ENCODE measurements at regions not wholly inside any gene's neighbourhood (a gene's known extent, or its start where the extent isn't known, plus 50 kb on each side); places are given as distances from the start of the nearest gene placed in this dataset.

- H3K27me3 ChIP-seq (ENCODE audit: control insufficient read depth, insufficient read depth, low read length) = no peaks in the 10 kb centered on the region
- H3K4me1 ChIP-seq (ENCODE audit: control insufficient read depth, insufficient read depth, low read length) = no peaks in the 10 kb centered on the region
- no peak overlapping the region for H3K4me3 ChIP-seq (ENCODE audit: low read length)
These were observed 1621.9 kb downstream of the PCDH7 start for GRCh38 chr4:32342054-32342453.

GRCh38 chr4:32349026-32349425 is 1628.9 kb downstream of the PCDH7 start:
- H3K4me3 ChIP-seq (ENCODE audit: low read length) = no peak overlapping the region
- H3K4me2 ChIP-seq (ENCODE audit: low read length) = no peak overlapping the region
- no peaks in the 10 kb centered on the region for H3K36me3 ChIP-seq (ENCODE audit: insufficient read depth, low read length)
- H3K4me1 ChIP-seq (ENCODE audit: control insufficient read depth, insufficient read depth, low read length) = no peaks in the 10 kb centered on the region
- H3K9me3 ChIP-seq (replicated peaks; ENCODE audit: low read length) = no peaks in the 10 kb centered on the region
- no peak overlapping the region for H3K9ac ChIP-seq (ENCODE audit: low read depth, low read length)
- no peaks in the 10 kb centered on the region for H3K27me3 ChIP-seq (ENCODE audit: control insufficient read depth, insufficient read depth, low read length)

More at GRCh38 chr4:32342054-32342453, 1621.9 kb downstream of the PCDH7 start:
- H3K9ac ChIP-seq (ENCODE audit: low read depth, low read length) = no peak overlapping the region
- H3K4me2 ChIP-seq (ENCODE audit: low read length) = no peak overlapping the region
- no peaks in the 10 kb centered on the region for H3K36me3 ChIP-seq (ENCODE audit: insufficient read depth, low read length)
- no peaks in the 10 kb centered on the region for H3K9me3 ChIP-seq (replicated peaks; ENCODE audit: low read length)

DNA sequence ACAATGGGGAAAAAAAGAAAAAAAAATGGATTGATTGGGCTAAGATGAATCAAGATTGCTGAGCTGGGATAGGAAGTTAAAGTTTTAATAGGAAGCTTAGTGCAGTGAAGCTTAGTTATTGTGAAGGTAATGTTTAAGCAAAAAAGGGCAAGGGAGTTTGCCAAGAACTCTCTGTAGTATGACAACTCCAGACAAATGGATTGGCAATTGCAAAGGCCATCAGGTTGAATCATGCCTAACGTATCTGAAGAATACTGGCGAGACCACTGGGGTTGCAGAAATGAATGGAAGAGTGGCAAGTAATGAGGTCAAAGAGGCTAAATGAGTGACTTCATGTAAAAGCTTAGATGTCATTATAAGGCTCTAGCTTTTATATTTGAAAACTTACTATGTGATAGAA is 1654.0 kb downstream of the PCDH7 start:
- Histone ChIP-seq H3K27me3 (ENCODE audit: control insufficient read depth, insufficient read depth, low read length) (no peaks in the 10 kb centered on the region), H3K9ac (ENCODE audit: low read depth, low read length) (no peak overlapping the region), H3K4me2 (ENCODE audit: low read length) (no peak overlapping the region), H3K9me3 (replicated peaks; ENCODE audit: low read length) (peaks cover 3% of the 10 kb centered on the region), H3K4me1 (ENCODE audit: control insufficient read depth, insufficient read depth, low read length) (no peaks in the 10 kb centered on the region), H3K36me3 (ENCODE audit: insufficient read depth, low read length) (no peaks in the 10 kb centered on the region), H3K4me3 (ENCODE audit: low read length) (no peak overlapping the region)

DNA sequence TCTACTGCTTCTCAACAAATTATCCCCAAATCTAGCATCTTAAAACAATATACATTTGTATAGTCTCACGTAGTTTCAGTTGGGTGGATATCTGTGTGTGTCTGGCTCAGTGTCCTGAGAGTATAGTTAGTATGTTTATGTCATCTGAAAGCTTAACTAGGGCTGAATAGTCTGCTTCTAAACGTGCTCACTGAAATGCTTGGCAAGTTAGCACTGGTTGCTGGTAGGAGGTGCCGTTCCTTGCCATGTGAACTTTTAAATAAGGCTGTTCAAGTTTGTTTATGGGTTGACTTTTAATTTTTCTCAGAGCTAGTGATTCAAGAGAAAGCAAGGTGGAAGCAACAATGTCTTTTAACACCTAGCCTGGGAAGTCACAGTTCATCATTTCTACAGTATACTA is 1673.6 kb downstream of the PCDH7 start:
- H3K36me3 ChIP-seq (ENCODE audit: insufficient read depth, low read length) = no peaks in the 10 kb centered on the region
- H3K27me3 ChIP-seq (ENCODE audit: control insufficient read depth, insufficient read depth, low read length) = no peaks in the 10 kb centered on the region
- H3K4me2 ChIP-seq (ENCODE audit: low read length) = no peak overlapping the region
- no peak overlapping the region for H3K9ac ChIP-seq (ENCODE audit: low read depth, low read length)
- no peaks in the 10 kb centered on the region for H3K4me1 ChIP-seq (ENCODE audit: control insufficient read depth, insufficient read depth, low read length)
- no peaks in the 10 kb centered on the region for H3K9me3 ChIP-seq (replicated peaks; ENCODE audit: low read length)
- no peak overlapping the region for H3K4me3 ChIP-seq (ENCODE audit: low read length)

DNA sequence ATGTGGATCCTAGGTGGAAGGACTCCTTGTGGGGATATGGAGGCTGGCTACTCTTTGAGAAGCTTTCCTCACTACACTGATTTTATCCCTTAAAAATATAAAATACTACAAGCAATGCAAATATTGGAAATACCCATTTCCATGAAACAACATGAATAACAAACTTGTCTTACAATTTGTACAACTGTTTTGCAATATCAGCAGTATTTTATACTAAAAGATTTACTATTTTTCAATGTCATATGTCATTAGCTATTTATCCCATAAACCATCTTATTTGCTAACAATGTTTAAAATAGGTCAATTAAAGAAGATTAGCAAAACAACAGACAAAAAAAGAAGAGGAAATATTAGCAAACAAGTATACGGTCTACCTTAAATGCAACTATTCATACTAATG is 1674.1 kb downstream of the PCDH7 start:
- Histone ChIP-seq H3K9me3 (replicated peaks; ENCODE audit: low read length) (no peaks in the 10 kb centered on the region), H3K9ac (ENCODE audit: low read depth, low read length) (no peak overlapping the region)

DNA sequence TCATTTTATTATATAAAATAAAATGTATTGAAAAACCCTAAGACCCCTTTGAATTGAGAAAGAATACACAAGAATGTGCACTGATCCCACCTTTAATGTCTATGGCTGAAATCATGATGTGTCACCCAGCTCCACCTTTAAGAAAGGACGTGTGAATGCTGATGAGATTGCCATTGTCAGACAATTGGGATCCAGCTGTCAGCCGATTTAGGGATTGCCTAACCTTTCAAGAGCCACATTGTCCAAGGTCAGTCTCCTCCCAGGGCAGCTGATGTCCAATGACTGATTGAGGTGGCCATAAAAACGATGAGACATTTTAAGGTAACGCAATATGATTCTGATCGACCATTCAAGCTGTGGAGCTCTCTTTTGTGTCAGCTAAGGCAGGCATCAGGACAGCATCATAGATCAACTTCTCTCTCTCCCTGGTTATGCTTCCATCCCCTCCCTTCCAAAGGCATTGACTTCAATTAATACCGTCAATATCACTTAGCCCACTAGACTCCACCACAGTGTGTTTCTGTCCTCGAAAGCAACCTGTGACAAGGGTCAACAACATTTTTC is 1676.4 kb downstream of the PCDH7 start:
- Histone ChIP-seq H3K4me1 (ENCODE audit: control insufficient read depth, insufficient read depth, low read length) (no peaks in the 10 kb centered on the region), H3K9me3 (replicated peaks; ENCODE audit: low read length) (no peaks in the 10 kb centered on the region), H3K36me3 (ENCODE audit: insufficient read depth, low read length) (no peaks in the 10 kb centered on the region), H3K4me2 (ENCODE audit: low read length) (no peak overlapping the region), H3K4me3 (ENCODE audit: low read length) (no peak overlapping the region), H3K27me3 (ENCODE audit: control insufficient read depth, insufficient read depth, low read length) (no peaks in the 10 kb centered on the region), H3K9ac (ENCODE audit: low read depth, low read length) (no peak overlapping the region)

More for the DNA sequence above, 1674.1 kb downstream of the PCDH7 start:
- Histone ChIP-seq H3K36me3 (ENCODE audit: insufficient read depth, low read length) (no peaks in the 10 kb centered on the region), H3K27me3 (ENCODE audit: control insufficient read depth, insufficient read depth, low read length) (no peaks in the 10 kb centered on the region), H3K4me3 (ENCODE audit: low read length) (no peak overlapping the region), H3K4me1 (ENCODE audit: control insufficient read depth, insufficient read depth, low read length) (no peaks in the 10 kb centered on the region), H3K4me2 (ENCODE audit: low read length) (no peak overlapping the region)

GRCh38 chr4:32400870-32401269 is 1680.7 kb downstream of the PCDH7 start:
- H3K4me1 ChIP-seq (ENCODE audit: control insufficient read depth, insufficient read depth, low read length) = no peaks in the 10 kb centered on the region
- no peaks in the 10 kb centered on the region for H3K27me3 ChIP-seq (ENCODE audit: control insufficient read depth, insufficient read depth, low read length)
- no peak overlapping the region for H3K4me2 ChIP-seq (ENCODE audit: low read length)
- H3K9me3 ChIP-seq (replicated peaks; ENCODE audit: low read length) = no peaks in the 10 kb centered on the region
- H3K36me3 ChIP-seq (ENCODE audit: insufficient read depth, low read length) = no peaks in the 10 kb centered on the region
- no peak overlapping the region for H3K9ac ChIP-seq (ENCODE audit: low read depth, low read length)
- H3K4me3 ChIP-seq (ENCODE audit: low read length) = no peak overlapping the region

DNA sequence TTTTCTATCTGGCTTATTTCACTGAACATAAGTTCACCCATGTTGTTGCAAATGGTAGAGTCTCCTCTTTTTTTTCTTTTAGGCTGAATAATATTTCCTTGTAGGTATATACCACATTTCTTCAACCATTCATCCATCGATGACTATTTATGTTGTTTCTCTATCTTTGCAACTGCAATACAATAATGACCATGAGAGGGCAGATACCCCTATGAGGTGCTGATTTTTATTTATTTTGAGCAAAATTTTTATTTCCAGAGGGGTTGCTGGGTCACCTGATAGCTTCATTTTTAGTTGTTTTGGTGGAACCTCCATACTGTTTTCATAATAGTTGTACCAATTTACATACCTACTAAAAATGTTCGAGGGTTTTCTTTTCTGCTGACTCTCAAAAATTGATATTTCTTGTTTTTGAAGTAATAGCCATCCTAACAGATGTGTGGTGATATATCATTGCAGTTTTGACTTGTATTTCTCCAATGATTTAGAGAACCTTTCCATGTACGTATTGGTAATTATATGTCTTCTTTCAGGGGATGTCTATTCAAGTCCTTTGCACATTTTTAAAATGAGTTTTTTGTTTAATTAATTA is 1697.0 kb downstream of the PCDH7 start:
- Histone ChIP-seq H3K4me3 (ENCODE audit: low read length) (no peak overlapping the region), H3K27me3 (ENCODE audit: control insufficient read depth, insufficient read depth, low read length) (no peaks in the 10 kb centered on the region), H3K36me3 (ENCODE audit: insufficient read depth, low read length) (no peaks in the 10 kb centered on the region), H3K4me2 (ENCODE audit: low read length) (no peak overlapping the region), H3K9me3 (replicated peaks; ENCODE audit: low read length) (no peaks in the 10 kb centered on the region), H3K4me1 (ENCODE audit: control insufficient read depth, insufficient read depth, low read length) (no peaks in the 10 kb centered on the region), H3K9ac (ENCODE audit: low read depth, low read length) (no peak overlapping the region)

DNA sequence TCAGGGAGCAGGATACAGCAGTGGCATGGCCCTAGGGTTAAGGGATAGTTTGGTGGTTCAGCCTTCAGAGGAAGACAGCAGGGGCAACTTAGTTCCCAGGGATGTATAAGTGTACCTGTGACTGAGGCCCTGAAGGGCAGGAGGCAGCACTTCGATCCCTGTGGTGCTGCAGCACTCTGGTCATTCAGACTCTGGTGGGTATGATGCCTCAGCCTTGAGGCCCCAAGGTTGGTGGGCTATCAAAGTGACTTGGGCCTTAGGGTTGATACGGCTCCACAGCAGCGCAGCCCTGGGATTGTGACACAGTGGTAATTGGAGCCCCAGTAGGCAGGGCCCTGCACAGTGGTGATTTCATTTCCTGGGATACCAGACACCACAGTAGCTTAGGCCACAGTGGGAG is 1703.1 kb downstream of the PCDH7 start:
- Histone ChIP-seq H3K9ac (ENCODE audit: low read depth, low read length) (no peak overlapping the region), H3K4me2 (ENCODE audit: low read length) (no peak overlapping the region), H3K4me1 (ENCODE audit: control insufficient read depth, insufficient read depth, low read length) (no peaks in the 10 kb centered on the region), H3K9me3 (replicated peaks; ENCODE audit: low read length) (peaks cover 12% of the 10 kb centered on the region), H3K36me3 (ENCODE audit: insufficient read depth, low read length) (no peaks in the 10 kb centered on the region), H3K27me3 (ENCODE audit: control insufficient read depth, insufficient read depth, low read length) (no peaks in the 10 kb centered on the region), H3K4me3 (ENCODE audit: low read length) (no peak overlapping the region)

- Histone ChIP-seq H3K27me3 (ENCODE audit: control insufficient read depth, insufficient read depth, low read length) (no peaks in the 10 kb centered on the region), H3K36me3 (ENCODE audit: insufficient read depth, low read length) (no peaks in the 10 kb centered on the region), H3K9me3 (replicated peaks; ENCODE audit: low read length) (peaks cover 12% of the 10 kb centered on the region), H3K4me3 (ENCODE audit: low read length) (no peak overlapping the region), H3K9ac (ENCODE audit: low read depth, low read length) (no peak overlapping the region), H3K4me2 (ENCODE audit: low read length) (no peak overlapping the region), H3K4me1 (ENCODE audit: control insufficient read depth, insufficient read depth, low read length) (no peaks in the 10 kb centered on the region)
These were observed 1705.1 kb downstream of the PCDH7 start for GRCh38 chr4:32425243-32425642.

DNA sequence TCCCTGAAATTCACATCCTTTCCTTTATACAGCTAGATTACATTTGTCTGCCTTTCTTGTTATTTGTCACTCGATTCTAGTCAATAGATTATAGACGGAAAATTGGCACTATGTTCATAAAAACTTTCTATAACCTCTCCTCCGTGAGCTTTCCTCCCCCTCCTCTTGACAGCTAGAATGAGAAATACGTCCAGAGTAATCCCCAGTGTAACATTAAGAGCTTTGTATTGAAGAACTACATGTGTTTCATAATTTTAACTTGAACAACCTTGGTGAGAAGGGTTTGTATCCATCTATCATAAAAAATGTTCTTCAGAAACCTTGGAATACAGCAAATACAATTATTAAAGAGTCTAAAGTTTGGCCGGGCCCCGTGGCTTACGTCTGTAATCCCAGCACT is 1707.4 kb downstream of the PCDH7 start:
- Histone ChIP-seq H3K4me3 (ENCODE audit: low read length) (no peak overlapping the region), H3K27me3 (ENCODE audit: control insufficient read depth, insufficient read depth, low read length) (no peaks in the 10 kb centered on the region), H3K4me1 (ENCODE audit: control insufficient read depth, insufficient read depth, low read length) (no peaks in the 10 kb centered on the region), H3K9me3 (replicated peaks; ENCODE audit: low read length) (peaks cover 15% of the 10 kb centered on the region), H3K36me3 (ENCODE audit: insufficient read depth, low read length) (no peaks in the 10 kb centered on the region), H3K9ac (ENCODE audit: low read depth, low read length) (no peak overlapping the region), H3K4me2 (ENCODE audit: low read length) (no peak overlapping the region)

- Histone ChIP-seq H3K4me3 (ENCODE audit: low read length) (no peak overlapping the region), H3K4me2 (ENCODE audit: low read length) (no peak overlapping the region), H3K4me1 (ENCODE audit: control insufficient read depth, insufficient read depth, low read length) (no peaks in the 10 kb centered on the region), H3K9ac (ENCODE audit: low read depth, low read length) (no peak overlapping the region), H3K27me3 (ENCODE audit: control insufficient read depth, insufficient read depth, low read length) (no peaks in the 10 kb centered on the region), H3K36me3 (ENCODE audit: insufficient read depth, low read length) (no peaks in the 10 kb centered on the region), H3K9me3 (replicated peaks; ENCODE audit: low read length) (peaks cover 3% of the 10 kb centered on the region)
These were observed 1709.0 kb downstream of the PCDH7 start for GRCh38 chr4:32429151-32429550.
